HUES48 (cell line): ENCODE measurements at regions not wholly inside any gene's neighbourhood (a gene's known extent, or its start where the extent isn't known, plus 50 kb on each side); places are given as distances from the start of the nearest gene placed in this dataset.
"Not testable (repeated sequence)": the region's sequence is repeated elsewhere in the genome, so short reads cannot be mapped to it uniquely, and the experiment has no call there.

Source experiments
- H3K27ac ChIP-seq: one replicate; pipeline ENCODE4 v1.7.0; 2013; ENCODE audit warnings: low read depth, low read length, inconsistent platforms
- H3K27me3 ChIP-seq: 2 replicates; pipeline ENCODE4 v1.6.1; 2013; ENCODE audit warnings: mild to moderate bottlenecking, low read length; ENCODE audit not compliant: control insufficient read depth, insufficient read depth
- H3K36me3 ChIP-seq: 2 replicates; pipeline ENCODE4 v1.6.1; 2013; ENCODE audit warnings: low read length; ENCODE audit not compliant: control insufficient read depth, insufficient read depth
- H3K4me1 ChIP-seq: 2 replicates; pipeline ENCODE4 v1.6.1; 2013; ENCODE audit warnings: mild to moderate bottlenecking, low read length; ENCODE audit not compliant: control insufficient read depth, insufficient read depth
- H3K4me3 ChIP-seq: 2 replicates; pipeline ENCODE4 v1.5.1; 2013; ENCODE audit warnings: mild to moderate bottlenecking, low read depth, low read length
- H3K9ac ChIP-seq: 2 replicates; pipeline ENCODE4 v1.6.1; 2013; ENCODE audit warnings: mild to moderate bottlenecking, low read depth, low read length, moderate library complexity
- H3K9me3 ChIP-seq: 2 replicates; pipeline ENCODE4 v1.6.1; 2013; ENCODE audit warnings: low read length; ENCODE audit not compliant: control insufficient read depth, insufficient read depth

GRCh38 chr6:156430386-156430785 is 346.8 kb upstream of the ARID1B start:
- H3K4me3 ChIP-seq, result no peak overlapping the region
- no peaks in the 10 kb centered on the region for H3K36me3 ChIP-seq
- no peaks in the 10 kb centered on the region for H3K27me3 ChIP-seq
- no peaks in the 10 kb centered on the region for H3K9me3 ChIP-seq
- no peak overlapping the region for H3K9ac ChIP-seq
- H3K4me1 ChIP-seq, result no peaks in the 10 kb centered on the region
- H3K27ac ChIP-seq, result no peak overlapping the region

DNA sequence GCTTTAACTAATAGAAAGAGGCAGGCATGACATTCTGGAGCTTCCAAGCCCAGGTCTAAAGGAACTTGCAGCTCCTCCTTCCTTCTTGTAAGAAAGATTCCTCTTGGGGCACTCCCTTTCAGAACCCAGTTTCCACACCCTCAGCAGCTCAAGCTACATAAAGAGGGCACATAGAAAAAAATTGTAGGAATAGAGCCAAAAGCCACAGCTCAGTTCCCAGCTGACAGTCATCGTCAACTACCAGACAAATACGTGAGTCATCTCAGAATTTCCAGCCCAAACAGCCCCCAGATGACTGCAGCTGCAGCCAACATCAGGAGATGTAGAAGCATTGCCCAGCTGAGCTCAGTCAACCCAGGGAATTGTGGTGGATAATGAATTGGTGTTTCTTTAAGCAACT is 349.8 kb upstream of the ARID1B start:
- H3K4me1 ChIP-seq, result no peaks in the 10 kb centered on the region
- no peaks in the 10 kb centered on the region for H3K27me3 ChIP-seq
- no peaks in the 10 kb centered on the region for H3K36me3 ChIP-seq
- H3K9ac ChIP-seq, result no peak overlapping the region
- H3K9me3 ChIP-seq, result peaks cover 10% of the 10 kb centered on the region; the same call in 1 of the 2 replicates
- H3K4me3 ChIP-seq, result no peak overlapping the region
- H3K27ac ChIP-seq, result no peak overlapping the region

DNA sequence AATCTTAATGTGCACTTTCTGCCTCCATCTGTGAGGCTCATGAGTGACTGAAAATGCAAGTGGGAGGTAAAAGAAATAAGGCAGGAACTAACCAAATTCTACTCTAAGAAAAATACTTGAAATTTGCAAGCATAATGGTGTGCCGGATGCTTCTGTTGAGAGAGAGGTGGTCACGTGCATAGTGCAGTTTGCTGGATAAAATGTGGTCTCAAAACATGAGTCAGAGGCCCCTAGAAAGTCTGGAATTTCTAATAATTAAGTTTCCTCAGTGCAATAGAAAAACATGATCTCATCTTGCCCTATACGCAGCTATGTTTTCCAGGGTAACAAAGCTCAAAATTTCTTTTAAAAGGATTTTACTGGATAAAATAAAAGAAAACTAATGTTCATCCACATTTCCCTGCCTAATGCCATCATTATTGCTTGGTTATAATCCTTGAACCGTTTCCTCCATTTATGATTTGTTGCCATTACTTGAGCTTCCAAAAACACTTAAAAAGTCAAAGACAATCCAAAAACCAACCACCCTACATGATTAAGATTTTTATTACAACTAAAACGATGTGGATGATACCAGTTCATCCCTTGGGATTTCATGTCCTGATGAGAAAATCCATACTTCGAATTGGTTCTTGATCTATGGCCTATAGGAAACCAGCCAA is 351.7 kb upstream of the ARID1B start:
- Histone ChIP-seq H3K4me1 (no peaks in the 10 kb centered on the region), H3K27me3 (no peaks in the 10 kb centered on the region)

GRCh38 chr6:156423829-156424228 is 353.3 kb upstream of the ARID1B start:
- peaks cover 20% of the 10 kb centered on the region; the same call in 1 of the 2 replicates for H3K9me3 ChIP-seq
- H3K4me3 ChIP-seq, result no peak overlapping the region

More for the DNA sequence above, 351.7 kb upstream of the ARID1B start:
- Histone ChIP-seq H3K36me3 (no peaks in the 10 kb centered on the region), H3K9ac (no peak overlapping the region), H3K27ac (no peak overlapping the region), H3K4me3 (no peak overlapping the region), H3K9me3 (peaks cover 20% of the 10 kb centered on the region; the same call in 1 of the 2 replicates)

DNA sequence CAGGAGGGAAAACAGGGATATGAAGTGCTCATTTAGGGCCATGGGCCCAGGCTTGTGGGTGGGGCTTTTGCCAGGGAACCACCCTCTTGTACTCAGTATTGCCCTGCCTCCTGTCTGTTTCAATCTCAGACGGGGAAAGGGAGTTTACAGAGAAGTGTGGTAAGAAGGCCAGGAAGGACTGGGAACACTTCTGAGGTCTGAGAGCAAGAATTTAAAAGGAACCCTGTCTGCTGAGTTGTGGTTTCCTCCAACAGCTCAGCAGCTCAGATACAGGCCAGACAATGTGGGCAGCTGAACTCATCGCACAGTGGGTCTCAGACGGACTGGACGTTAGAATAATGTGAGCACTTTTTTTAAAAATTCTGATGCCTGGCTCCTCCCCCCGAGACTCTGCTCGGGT is 354.1 kb upstream of the ARID1B start:
- Histone ChIP-seq H3K4me3 (no peak overlapping the region), H3K9me3 (peaks cover 20% of the 10 kb centered on the region; the same call in 1 of the 2 replicates), H3K27ac (no peak overlapping the region), H3K4me1 (no peaks in the 10 kb centered on the region), H3K27me3 (no peaks in the 10 kb centered on the region), H3K36me3 (no peaks in the 10 kb centered on the region), H3K9ac (no peak overlapping the region)

More at GRCh38 chr6:156423829-156424228, 353.3 kb upstream of the ARID1B start:
- H3K27me3 ChIP-seq, result no peaks in the 10 kb centered on the region
- H3K36me3 ChIP-seq, result no peaks in the 10 kb centered on the region
- no peaks in the 10 kb centered on the region for H3K4me1 ChIP-seq
- no peak overlapping the region for H3K9ac ChIP-seq
- no peak overlapping the region for H3K27ac ChIP-seq

- Histone ChIP-seq H3K9ac (no peak overlapping the region), H3K36me3 (no peaks in the 10 kb centered on the region), H3K4me1 (no peaks in the 10 kb centered on the region), H3K27ac (no peak overlapping the region), H3K9me3 (peaks cover 20% of the 10 kb centered on the region; the same call in 1 of the 2 replicates), H3K27me3 (no peaks in the 10 kb centered on the region), H3K4me3 (no peak overlapping the region)
These were observed 355.2 kb upstream of the ARID1B start for GRCh38 chr6:156421933-156422332.

- H3K36me3 ChIP-seq, H3K9ac ChIP-seq, H3K4me3 ChIP-seq, H3K4me1 ChIP-seq, H3K27me3 ChIP-seq, H3K27ac ChIP-seq: not testable (repeated sequence)
- peaks cover 20% of the 10 kb centered on the region; the same call in 1 of the 2 replicates for H3K9me3 ChIP-seq
These were observed 355.9 kb upstream of the ARID1B start for GRCh38 chr6:156421301-156421700.

- Histone ChIP-seq H3K9ac (no peak overlapping the region), H3K9me3 (peaks cover 20% of the 10 kb centered on the region; the same call in 1 of the 2 replicates), H3K4me3 (no peak overlapping the region), H3K27me3 (no peaks in the 10 kb centered on the region), H3K4me1 (no peaks in the 10 kb centered on the region), H3K36me3 (no peaks in the 10 kb centered on the region), H3K27ac (no peak overlapping the region)
These were observed 356.8 kb upstream of the ARID1B start for GRCh38 chr6:156420172-156420993.

GRCh38 chr6:156419594-156419993 is 357.6 kb upstream of the ARID1B start:
- Histone ChIP-seq H3K27ac (no peak overlapping the region), H3K27me3 (no peaks in the 10 kb centered on the region), H3K4me3 (no peak overlapping the region), H3K9ac (no peak overlapping the region), H3K36me3 (no peaks in the 10 kb centered on the region), H3K4me1 (no peaks in the 10 kb centered on the region), H3K9me3 (peaks cover 20% of the 10 kb centered on the region; the same call in 1 of the 2 replicates)

DNA sequence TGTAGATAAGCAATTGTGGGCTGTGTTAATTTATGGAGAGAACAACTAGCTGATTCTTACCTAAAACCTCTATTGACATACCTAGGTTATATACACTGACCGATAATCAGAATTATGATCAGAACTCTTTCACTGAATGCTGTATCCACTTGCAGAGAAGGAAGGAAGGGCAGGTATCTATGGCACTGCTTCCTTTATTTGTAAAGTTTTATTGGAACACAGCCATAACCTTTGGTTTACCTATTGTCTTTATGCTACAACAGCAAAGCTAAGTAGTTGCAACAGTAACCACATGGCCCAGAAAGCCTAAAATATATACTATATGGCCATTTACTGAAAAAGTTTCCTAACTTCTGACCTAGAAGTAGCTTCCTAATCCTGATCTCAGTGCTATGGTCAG is 358.9 kb upstream of the ARID1B start:
- Histone ChIP-seq H3K4me1 (no peaks in the 10 kb centered on the region), H3K27ac (no peak overlapping the region), H3K27me3 (no peaks in the 10 kb centered on the region), H3K36me3 (no peaks in the 10 kb centered on the region), H3K4me3 (no peak overlapping the region), H3K9me3 (peaks cover 18% of the 10 kb centered on the region; the same call in 1 of the 2 replicates), H3K9ac (no peak overlapping the region)

- H3K9ac ChIP-seq, result no peak overlapping the region
These were observed 360.8 kb upstream of the ARID1B start for GRCh38 chr6:156416391-156416790.

More at GRCh38 chr6:156416391-156416790, 360.8 kb upstream of the ARID1B start:
- Histone ChIP-seq H3K36me3 (no peaks in the 10 kb centered on the region), H3K27ac (no peak overlapping the region), H3K27me3 (no peaks in the 10 kb centered on the region), H3K4me3 (no peak overlapping the region), H3K4me1 (no peaks in the 10 kb centered on the region), H3K9me3 (peaks cover under 1% of the 10 kb centered on the region; the same call in 1 of the 2 replicates)
